ENCODE measurements at regions not wholly inside any gene's neighbourhood (a gene's known extent, or its start where the extent isn't known, plus 50 kb on each side); places are given as distances from the start of the nearest gene placed in this dataset.
"Not testable (repeated sequence)": the region's sequence is repeated elsewhere in the genome, so short reads cannot be mapped to it uniquely, and the experiment has no call there.

DNA sequence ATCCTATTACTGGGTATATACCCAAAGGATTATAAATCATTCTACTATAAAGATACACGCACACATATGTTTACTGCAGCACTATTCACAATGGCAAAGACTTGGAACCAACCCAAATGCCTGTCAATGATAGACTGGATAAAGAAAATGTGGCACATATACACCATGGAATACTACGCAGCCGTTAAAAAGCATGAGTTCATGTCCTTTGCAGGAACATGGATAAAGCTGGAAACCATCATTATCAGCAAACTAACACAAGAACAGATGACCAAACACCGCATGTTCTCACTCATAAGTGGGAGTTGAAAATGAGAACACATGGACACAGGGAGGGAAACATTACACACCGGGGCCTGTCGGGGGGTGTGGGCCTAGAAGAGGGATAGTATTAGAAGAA lies 307.4 kb upstream of the TBX18 start:
- not testable (repeated sequence) for H3K9me3 Mint-ChIP-seq; H3K27me3 Mint-ChIP-seq; H3K4me3 Mint-ChIP-seq; H3K27ac Mint-ChIP-seq (ENCODE audit: low read depth); ATAC-seq (replicated peaks; ENCODE audit: extremely low read depth, poor library complexity, severe bottlenecking); H3K36me3 Mint-ChIP-seq (ENCODE audit: insufficient read depth); H3K4me1 Mint-ChIP-seq; DNase-seq (ENCODE audit: low spot score in 2 of 2)

DNA sequence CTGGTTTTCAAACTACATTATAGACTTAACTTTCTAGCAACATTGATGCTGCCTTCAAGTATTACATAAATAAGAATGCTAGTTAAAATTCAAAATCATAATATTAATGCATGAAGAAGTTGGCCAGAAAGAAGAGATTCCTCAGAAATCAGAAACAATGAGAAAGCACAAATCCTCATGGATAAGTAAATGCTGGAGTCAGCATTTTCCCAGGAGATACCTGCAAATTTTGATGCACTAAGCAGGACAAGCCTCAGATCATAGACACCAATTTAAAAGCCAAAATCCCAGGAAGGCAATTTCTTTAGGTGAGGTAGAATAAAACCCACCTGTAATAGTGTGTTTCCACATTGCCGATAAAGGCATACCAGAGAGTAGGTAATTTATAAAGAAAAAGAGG lies 305.2 kb upstream of the TBX18 start:
- Mint-ChIP-seq H3K4me3 (no peak overlapping the region), H3K27ac (ENCODE audit: low read depth) (no peak overlapping the region), H3K27me3 (no peaks in the 10 kb centered on the region), H3K4me1 (no peaks in the 10 kb centered on the region), H3K36me3 (ENCODE audit: insufficient read depth) (no peaks in the 10 kb centered on the region), H3K9me3 (peaks cover 4% of the 10 kb centered on the region)
- DNase-seq (ENCODE audit: low spot score in 2 of 2): no peak
- no peak for ATAC-seq (replicated peaks; ENCODE audit: extremely low read depth, poor library complexity, severe bottlenecking)

DNA sequence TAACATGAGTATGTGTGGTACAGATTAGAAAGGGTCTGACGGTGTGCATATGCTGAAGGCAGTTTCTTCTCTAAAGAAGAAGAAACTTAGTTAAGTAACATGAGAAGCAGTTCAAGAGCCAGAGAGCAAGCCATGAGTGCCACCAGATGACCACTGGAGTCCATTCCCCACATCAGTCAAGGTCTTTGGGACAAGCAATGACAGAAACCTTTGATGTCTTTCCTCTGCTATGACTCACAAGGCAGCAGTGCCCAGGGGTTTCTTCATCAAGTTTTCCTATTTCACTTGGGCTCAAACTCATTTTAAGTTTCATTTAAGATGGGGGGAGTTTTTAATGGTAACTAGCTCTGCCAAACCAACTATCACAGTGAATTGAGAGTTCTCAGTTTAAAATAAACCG lies 303.8 kb upstream of the TBX18 start:
- DNase-seq (ENCODE audit: low spot score in 2 of 2) (no peak), ATAC-seq (replicated peaks; ENCODE audit: extremely low read depth, poor library complexity, severe bottlenecking) (no peak)
- Mint-ChIP-seq H3K4me1 (no peaks in the 10 kb centered on the region), H3K27ac (ENCODE audit: low read depth) (no peak overlapping the region), H3K27me3 (no peaks in the 10 kb centered on the region), H3K9me3 (peaks cover 4% of the 10 kb centered on the region), H3K36me3 (ENCODE audit: insufficient read depth) (no peaks in the 10 kb centered on the region), H3K4me3 (no peak overlapping the region)

DNA sequence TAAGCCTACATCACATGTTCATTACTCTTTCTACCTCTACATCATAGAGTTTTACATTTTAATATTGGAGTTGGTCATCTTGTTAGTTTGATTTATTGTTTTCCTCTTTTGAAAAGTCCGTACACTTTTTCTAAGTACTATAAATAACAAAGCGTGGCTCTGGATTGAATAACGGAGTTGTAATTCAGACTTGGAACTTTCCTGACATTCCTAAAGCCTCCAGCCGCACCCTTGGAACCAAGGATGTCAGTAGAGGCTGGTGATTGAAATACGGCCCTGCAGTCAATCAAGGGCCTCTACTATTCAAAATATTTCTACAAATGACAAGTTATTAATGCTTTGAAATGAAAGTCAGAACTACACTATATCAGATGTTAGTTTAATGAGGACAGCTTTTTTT lies 301.9 kb upstream of the TBX18 start:
- DNase-seq (ENCODE audit: low spot score in 2 of 2) (no peak), ATAC-seq (replicated peaks; ENCODE audit: extremely low read depth, poor library complexity, severe bottlenecking) (no peak)
- H3K36me3 Mint-ChIP-seq (ENCODE audit: insufficient read depth): no peaks in the 10 kb centered on the region
- no peaks in the 10 kb centered on the region for H3K27me3 Mint-ChIP-seq
- H3K27ac Mint-ChIP-seq (ENCODE audit: low read depth): no peak overlapping the region
- no peaks in the 10 kb centered on the region for H3K4me1 Mint-ChIP-seq
- H3K9me3 Mint-ChIP-seq: peaks cover 12% of the 10 kb centered on the region
- H3K4me3 Mint-ChIP-seq: no peak overlapping the region

DNA sequence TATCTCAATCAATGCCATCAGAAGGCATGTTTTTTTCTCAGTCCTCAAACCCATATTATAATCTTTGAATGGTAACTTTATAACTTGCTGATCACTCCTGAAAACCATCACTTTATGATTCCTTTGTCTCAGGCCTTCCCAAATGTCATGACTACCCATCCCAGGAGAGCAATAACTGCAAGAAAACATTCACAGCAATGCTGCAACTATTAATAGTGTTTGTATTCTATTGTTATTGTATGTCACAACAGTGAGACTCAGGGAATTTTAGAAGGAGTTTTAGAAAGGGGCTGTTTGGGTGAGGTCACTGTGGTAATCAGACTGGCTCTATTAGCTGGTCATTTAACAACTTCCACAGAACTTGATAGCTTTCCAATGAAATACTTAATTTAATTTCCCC lies 301.4 kb upstream of the TBX18 start:
- Mint-ChIP-seq H3K36me3 (ENCODE audit: insufficient read depth) (no peaks in the 10 kb centered on the region), H3K4me1 (no peaks in the 10 kb centered on the region), H3K27ac (ENCODE audit: low read depth) (no peak overlapping the region), H3K9me3 (peaks cover 12% of the 10 kb centered on the region), H3K4me3 (no peak overlapping the region), H3K27me3 (no peaks in the 10 kb centered on the region)
- DNase-seq (ENCODE audit: low spot score in 2 of 2) (no peak), ATAC-seq (replicated peaks; ENCODE audit: extremely low read depth, poor library complexity, severe bottlenecking) (no peak)

DNA sequence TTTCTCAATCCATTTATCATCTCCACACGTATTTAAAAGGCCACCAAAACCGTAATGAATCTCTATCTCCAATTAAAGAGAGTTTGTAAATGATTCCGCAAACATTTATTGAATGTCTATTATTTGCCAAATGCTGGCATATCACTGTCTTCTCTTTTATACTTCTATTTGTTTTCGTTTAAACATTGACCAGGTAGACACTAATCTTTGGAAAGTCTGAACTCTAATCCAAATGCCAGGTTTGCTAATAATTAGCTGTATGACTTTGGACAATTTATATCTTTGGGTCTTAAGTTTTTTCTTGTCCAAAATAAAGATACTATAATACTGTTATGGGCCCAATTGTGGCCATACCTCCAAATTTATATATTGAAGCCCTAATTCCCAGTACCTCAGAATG lies 299.2 kb upstream of the TBX18 start:
- no peak overlapping the region for H3K4me3 Mint-ChIP-seq
- ATAC-seq (replicated peaks; ENCODE audit: extremely low read depth, poor library complexity, severe bottlenecking) (no peak), DNase-seq (ENCODE audit: low spot score in 2 of 2) (no peak)
- no peaks in the 10 kb centered on the region for H3K27me3 Mint-ChIP-seq
- no peaks in the 10 kb centered on the region for H3K36me3 Mint-ChIP-seq (ENCODE audit: insufficient read depth)
- H3K4me1 Mint-ChIP-seq: no peaks in the 10 kb centered on the region
- peaks cover 12% of the 10 kb centered on the region for H3K9me3 Mint-ChIP-seq
- no peak overlapping the region for H3K27ac Mint-ChIP-seq (ENCODE audit: low read depth)

- H3K4me1 Mint-ChIP-seq: no peaks in the 10 kb centered on the region
- peaks cover 12% of the 10 kb centered on the region for H3K9me3 Mint-ChIP-seq
- no peak overlapping the region for H3K27ac Mint-ChIP-seq (ENCODE audit: low read depth)
- H3K4me3 Mint-ChIP-seq: no peak overlapping the region
- no peaks in the 10 kb centered on the region for H3K36me3 Mint-ChIP-seq (ENCODE audit: insufficient read depth)
- H3K27me3 Mint-ChIP-seq: no peaks in the 10 kb centered on the region
- DNase-seq (ENCODE audit: low spot score in 2 of 2): no peak
- ATAC-seq (replicated peaks; ENCODE audit: extremely low read depth, poor library complexity, severe bottlenecking): no peak
These were observed 298.5 kb upstream of the TBX18 start for GRCh38 chr6:85062884-85063283.

DNA sequence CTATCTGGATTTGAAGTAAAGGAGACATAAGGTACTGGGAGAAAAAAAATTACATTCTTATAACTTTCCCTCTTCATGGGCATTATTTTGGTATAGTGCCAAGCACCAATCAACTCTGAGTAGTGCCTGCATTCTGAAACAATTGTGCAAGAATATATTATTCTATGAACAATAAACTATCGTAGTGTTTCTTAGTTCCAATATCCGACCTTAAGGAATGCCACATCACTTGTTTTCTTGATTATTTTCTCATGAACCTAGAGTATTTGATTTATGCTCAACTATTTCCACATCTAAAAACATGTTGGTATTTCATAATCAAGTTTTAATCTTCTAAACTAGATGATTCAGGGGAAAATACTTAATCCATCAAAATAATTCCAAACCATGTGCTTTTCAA lies 294.4 kb upstream of the TBX18 start:
- Mint-ChIP-seq H3K4me1 (no peaks in the 10 kb centered on the region), H3K9me3 (peaks cover 8% of the 10 kb centered on the region), H3K36me3 (ENCODE audit: insufficient read depth) (no peaks in the 10 kb centered on the region), H3K27me3 (no peaks in the 10 kb centered on the region), H3K4me3 (no peak overlapping the region), H3K27ac (ENCODE audit: low read depth) (no peak overlapping the region)
- DNase-seq (ENCODE audit: low spot score in 2 of 2): no peak
- no peak for ATAC-seq (replicated peaks; ENCODE audit: extremely low read depth, poor library complexity, severe bottlenecking)

DNA sequence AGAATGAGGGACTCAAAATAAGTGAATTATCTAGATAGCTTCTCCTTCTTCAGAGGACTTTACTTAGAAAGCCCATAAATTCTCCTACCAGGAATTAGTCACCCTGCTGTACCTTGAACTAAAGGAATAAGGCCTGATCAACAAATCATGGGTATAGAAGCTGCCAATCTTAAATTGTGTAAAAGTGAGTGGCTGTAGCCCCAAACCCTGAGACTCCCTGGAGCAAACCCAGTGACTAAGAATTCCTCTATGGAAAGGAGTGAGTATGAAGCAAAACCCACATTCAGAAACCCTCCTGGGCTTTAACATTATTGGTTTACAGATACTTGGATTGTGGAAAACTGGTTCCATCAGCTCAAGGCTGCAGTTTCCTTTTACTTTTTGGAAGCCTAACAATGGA lies 285.8 kb upstream of the TBX18 start:
- Mint-ChIP-seq H3K4me3 (no peak overlapping the region), H3K36me3 (ENCODE audit: insufficient read depth) (no peaks in the 10 kb centered on the region), H3K27me3 (no peaks in the 10 kb centered on the region), H3K9me3 (peaks cover 8% of the 10 kb centered on the region), H3K4me1 (no peaks in the 10 kb centered on the region), H3K27ac (ENCODE audit: low read depth) (no peak overlapping the region)
- ATAC-seq (replicated peaks; ENCODE audit: extremely low read depth, poor library complexity, severe bottlenecking) (no peak), DNase-seq (ENCODE audit: low spot score in 2 of 2) (no peak)

GRCh38 chr6:85049282-85049681 lies 284.9 kb upstream of the TBX18 start:
- Mint-ChIP-seq H3K36me3 (ENCODE audit: insufficient read depth) (no peaks in the 10 kb centered on the region), H3K9me3 (peaks cover 8% of the 10 kb centered on the region), H3K27me3 (no peaks in the 10 kb centered on the region), H3K27ac (ENCODE audit: low read depth) (no peak overlapping the region), H3K4me1 (no peaks in the 10 kb centered on the region), H3K4me3 (no peak overlapping the region)
- ATAC-seq (replicated peaks; ENCODE audit: extremely low read depth, poor library complexity, severe bottlenecking) (no peak), DNase-seq (ENCODE audit: low spot score in 2 of 2) (no peak)

DNA sequence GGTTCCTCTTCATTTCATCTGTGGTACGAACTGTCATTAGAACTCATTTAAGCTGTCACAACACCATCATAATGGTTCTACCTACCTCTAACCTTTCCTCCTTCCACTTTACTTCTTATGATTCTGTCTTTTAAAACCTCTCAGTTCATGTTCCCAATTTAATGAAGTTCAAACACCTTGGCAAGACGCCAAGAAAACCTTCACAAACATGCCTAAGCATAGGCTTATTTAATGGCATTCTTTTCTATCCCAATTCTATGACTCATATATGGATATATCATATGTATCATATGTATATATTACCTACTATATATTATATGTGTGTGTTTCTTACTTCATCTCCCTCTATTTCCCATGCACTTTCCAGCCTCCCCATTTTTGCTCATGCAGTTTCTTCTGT lies 283.4 kb upstream of the TBX18 start:
- Mint-ChIP-seq H3K9me3 (peaks cover 8% of the 10 kb centered on the region), H3K27me3 (no peaks in the 10 kb centered on the region)
- DNase-seq (ENCODE audit: low spot score in 2 of 2): no peak

GRCh38 chr6:85045767-85046166 lies 281.4 kb upstream of the TBX18 start:
- peaks cover 13% of the 10 kb centered on the region for H3K9me3 Mint-ChIP-seq
- ATAC-seq (replicated peaks; ENCODE audit: extremely low read depth, poor library complexity, severe bottlenecking): not testable (repeated sequence)

More for the DNA sequence above, 283.4 kb upstream of the TBX18 start:
- ATAC-seq (replicated peaks; ENCODE audit: extremely low read depth, poor library complexity, severe bottlenecking): no peak
- Mint-ChIP-seq H3K36me3 (ENCODE audit: insufficient read depth) (no peaks in the 10 kb centered on the region), H3K4me1 (no peaks in the 10 kb centered on the region), H3K4me3 (no peak overlapping the region), H3K27ac (ENCODE audit: low read depth) (no peak overlapping the region)

DNA sequence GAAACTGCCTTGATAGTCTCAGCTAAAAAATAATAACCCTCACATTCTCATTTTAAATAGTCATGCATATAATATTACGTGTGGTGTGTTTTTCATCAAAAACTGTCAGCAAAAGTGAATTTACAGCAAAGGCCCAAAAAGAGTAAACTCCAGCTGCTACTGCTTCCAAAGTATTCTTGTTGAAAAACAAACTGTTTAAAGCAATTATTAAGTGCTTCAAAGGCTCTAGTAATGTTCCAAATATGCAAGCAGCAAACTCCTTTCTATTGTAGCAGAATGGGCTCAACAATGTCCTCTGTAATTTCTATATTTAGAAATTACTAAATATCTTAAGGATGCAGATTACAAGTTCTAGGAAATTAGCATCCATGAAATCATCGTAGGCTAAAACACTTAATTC lies 280.0 kb upstream of the TBX18 start:
- Mint-ChIP-seq H3K27me3 (no peaks in the 10 kb centered on the region), H3K36me3 (ENCODE audit: insufficient read depth) (no peaks in the 10 kb centered on the region), H3K9me3 (peaks cover 11% of the 10 kb centered on the region), H3K27ac (ENCODE audit: low read depth) (no peak overlapping the region), H3K4me3 (no peak overlapping the region), H3K4me1 (no peaks in the 10 kb centered on the region)
- ATAC-seq (replicated peaks; ENCODE audit: extremely low read depth, poor library complexity, severe bottlenecking): no peak
- DNase-seq (ENCODE audit: low spot score in 2 of 2): no peak

More at GRCh38 chr6:85045767-85046166, 281.4 kb upstream of the TBX18 start:
- H3K4me3 Mint-ChIP-seq; H3K4me1 Mint-ChIP-seq; H3K36me3 Mint-ChIP-seq (ENCODE audit: insufficient read depth); H3K27ac Mint-ChIP-seq (ENCODE audit: low read depth); DNase-seq (ENCODE audit: low spot score in 2 of 2); H3K27me3 Mint-ChIP-seq: not testable (repeated sequence)

GRCh38 chr6:85041376-85041775 lies 277.0 kb upstream of the TBX18 start:
- Mint-ChIP-seq H3K4me1 (no peaks in the 10 kb centered on the region), H3K36me3 (ENCODE audit: insufficient read depth) (no peaks in the 10 kb centered on the region), H3K27ac (ENCODE audit: low read depth) (no peak overlapping the region), H3K9me3 (peaks cover 15% of the 10 kb centered on the region), H3K4me3 (no peak overlapping the region), H3K27me3 (no peaks in the 10 kb centered on the region)
- ATAC-seq (replicated peaks; ENCODE audit: extremely low read depth, poor library complexity, severe bottlenecking) (no peak), DNase-seq (ENCODE audit: low spot score in 2 of 2) (no peak)
